Stimulated activated naive CD8-positive, alpha-beta T cell treated with anti-CD3 and anti-CD28 coated beads, Interleukin-15, Interleukin-2, amounts not matched to agents 100 U/mL and 50 U/mL, for 24 hours (primary cell): ENCODE measurements at regions not wholly inside any gene's neighbourhood (a gene's known extent, or its start where the extent isn't known, plus 50 kb on each side); places are given as distances from the start of the nearest gene placed in this dataset.
A peak's percentile ranks its signal among the peaks of the same experiment; 100 is the strongest.
"Not testable (repeated sequence)": the region's sequence is repeated elsewhere in the genome, so short reads cannot be mapped to it uniquely, and the experiment has no call there.

Experiments
- ATAC-seq: fragments of 150-1000 bp; cut with Tn5 transposase; one replicate; pipeline ENCODE4 v1.10.0; 2021
- DNase-seq: peaks from one replicate; pipeline ENCODE4 v3.0.0; 2021

DNA sequence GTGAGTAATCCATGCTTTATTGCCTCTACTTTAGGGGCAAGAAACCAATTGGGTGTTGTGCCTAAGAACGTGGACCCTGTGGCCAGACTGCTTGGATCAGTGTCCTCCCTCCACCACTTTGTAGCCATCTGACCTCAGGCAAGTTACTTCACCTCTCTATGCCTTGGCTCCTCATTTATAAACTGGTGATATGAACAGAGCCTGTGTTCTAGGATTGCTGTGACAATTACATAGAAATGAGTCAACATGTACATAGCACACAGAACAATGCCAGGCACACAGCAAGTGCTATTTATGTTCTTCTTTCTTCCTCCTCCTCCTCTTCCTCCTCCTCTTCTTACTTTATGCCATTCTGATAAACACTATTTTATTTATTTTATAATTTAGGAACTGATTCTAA, 339.4 kb downstream of the CD83 start:
- ATAC-seq (no peak), DNase-seq (no peak)

DNA sequence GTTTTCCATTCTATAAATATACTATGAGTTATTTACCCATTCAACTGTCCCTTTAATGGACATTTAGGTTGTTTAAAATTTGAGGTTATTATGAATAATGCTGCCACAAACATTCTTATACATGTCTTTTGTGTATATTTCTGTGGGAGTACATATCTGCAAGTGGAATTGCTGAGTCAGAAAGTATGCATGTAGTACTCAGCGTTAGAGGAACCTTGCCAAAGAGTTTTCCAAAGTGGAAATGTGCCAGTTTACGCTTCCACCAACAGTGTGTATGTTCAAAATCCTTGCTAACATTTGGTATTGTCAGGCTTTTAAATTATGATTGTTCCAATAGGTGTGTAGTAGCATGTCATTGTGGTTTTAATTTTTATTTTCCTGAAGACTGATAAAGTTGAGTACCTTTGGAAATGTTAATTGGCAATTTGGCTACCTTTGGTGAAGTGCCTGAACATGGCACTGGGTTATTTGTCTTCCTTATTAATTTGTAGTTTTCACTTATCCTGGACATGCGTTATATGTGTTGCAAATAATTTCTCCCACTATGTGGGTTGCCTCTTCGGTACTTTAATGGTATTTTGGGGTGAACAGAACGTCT, 341.2 kb downstream of the CD83 start:
- DNase-seq, result no peak
- ATAC-seq, result no peak

DNA sequence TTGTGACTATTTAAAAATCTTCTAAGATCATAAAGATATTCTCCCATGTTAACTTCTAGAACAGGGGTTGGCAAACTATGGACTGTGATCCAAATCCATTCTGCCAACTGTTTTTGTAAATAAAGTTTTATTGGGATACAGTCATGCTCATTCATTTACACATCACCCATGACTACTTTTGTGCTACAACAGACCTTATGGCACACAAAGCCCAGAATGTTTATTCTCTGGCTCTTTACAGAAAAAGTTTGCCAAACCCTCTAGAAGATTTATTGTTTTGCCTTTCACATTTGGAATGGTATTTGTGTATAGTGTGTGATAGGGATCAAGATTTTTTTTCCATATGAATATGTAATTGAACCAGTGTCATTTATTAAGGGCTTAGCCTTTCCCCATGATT, 341.7 kb downstream of the CD83 start:
- DNase-seq (no peak), ATAC-seq (no peak)

DNA sequence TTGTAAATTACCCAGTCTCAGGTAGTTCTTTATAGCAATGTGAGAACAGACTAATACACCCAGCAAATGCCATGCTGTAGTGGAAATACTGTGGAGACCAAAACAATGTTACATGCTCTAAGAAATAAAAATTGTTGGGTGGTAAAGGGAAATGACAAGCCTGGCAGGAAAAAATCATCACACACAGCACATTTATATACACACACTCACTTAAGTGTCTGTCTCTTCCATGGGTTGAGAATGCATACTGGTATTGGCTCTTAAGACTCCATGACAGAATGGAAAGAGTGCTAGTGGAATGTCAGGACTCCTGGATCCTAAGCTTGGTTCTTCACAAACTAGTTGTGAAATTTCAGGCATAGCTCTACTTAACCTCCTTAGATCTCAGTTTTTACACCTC, 343.0 kb downstream of the CD83 start:
- no peak for ATAC-seq
- DNase-seq, result no peak

DNA sequence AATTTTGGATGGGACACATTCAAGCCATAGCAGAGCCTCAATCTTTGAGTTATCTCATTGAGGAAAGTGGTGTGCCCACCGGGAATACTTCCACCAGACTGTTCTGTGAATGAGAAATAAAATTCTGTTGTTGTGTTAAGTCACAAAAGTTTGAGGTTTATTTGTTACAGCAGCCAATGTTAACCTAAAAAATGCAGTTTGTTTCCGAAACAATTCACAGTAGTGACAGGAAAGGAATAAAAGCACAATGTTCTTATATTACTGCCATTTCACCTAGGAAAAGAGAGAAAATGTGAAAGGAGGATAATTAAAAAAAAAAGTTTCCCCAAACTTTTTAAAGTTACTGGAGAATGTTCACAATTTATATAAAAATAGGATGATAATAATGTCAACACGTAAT, 344.6 kb downstream of the CD83 start:
- no peak for DNase-seq
- ATAC-seq, result no peak

DNA sequence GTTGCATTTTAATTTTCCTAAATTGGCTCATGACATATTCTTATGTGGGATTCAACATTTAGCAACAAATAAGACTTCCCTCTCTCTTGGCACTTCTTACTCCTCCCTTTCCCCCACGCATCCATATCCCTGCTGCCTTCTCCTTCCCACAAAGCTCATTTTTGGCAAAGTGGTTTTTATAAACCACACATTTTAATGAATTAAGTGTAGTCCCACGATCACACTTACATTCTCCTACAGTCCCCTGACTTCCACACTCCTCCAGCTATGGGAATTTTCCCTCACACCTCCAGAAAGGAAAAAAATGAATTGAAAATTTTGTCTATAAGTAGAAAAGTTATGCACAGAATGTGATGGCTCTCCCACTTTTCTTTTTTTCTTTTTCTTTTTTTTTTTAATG, 345.0 kb downstream of the CD83 start:
- DNase-seq (no peak), ATAC-seq (no peak)

DNA sequence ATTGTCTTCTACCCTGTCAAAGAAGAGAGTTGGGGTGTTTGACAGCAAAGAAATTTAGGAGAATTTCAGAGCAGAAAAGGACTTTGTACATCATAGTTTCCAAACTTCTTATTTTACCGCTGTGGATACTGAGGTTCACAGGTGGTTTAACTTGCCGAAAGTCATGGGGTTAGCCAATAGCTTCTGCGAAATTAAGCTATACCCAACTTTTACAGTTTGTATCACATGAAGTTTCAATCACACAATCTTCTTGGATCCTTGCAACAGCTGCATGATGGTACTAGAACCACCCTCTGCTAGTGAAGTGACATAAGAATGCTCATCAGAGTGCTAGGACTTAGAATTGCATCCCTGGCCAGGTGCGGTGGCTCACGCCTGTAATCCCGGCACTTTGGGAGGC, 345.5 kb downstream of the CD83 start:
- ATAC-seq (no peak), DNase-seq (no peak)

DNA sequence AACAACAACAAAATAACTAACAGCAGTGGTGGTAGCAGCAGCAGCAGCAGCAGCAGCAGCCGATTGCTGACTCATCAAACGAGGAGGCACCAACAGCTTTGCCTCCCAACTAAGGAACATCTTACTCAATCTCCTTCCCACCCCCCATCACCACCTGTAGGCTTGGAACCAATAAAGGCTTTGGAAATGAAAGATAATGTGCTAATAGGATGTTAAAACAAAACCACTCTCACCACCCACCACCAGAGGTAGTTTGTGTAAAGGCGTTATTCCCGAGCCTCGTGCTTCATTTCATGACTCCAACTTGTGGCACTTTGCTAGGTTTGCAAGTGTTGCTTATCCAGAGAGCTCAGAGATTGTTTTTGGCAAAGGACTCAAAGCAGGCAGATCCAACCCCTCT, 346.5 kb downstream of the CD83 start:
- DNase-seq (no peak), ATAC-seq (no peak)

DNA sequence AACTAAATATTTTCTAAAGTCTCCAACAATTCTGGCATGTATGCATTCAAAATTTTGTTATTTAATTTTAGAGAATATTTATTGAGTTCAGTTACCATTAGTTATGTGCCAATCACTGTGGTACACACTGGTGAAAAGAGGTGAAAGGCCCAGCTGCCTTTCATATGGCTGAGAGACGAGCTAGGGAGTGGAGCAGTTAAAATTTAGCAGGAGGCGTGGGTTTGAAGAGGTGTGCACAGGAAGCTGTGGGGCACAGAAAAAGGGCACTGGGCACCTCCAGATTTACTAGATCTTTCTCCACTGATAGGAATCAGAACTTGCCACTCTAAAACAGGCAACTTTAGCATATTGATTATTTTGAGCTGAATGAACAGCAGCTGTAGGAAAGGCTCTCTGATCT, 347.1 kb downstream of the CD83 start:
- ATAC-seq, result no peak
- DNase-seq, result no peak

DNA sequence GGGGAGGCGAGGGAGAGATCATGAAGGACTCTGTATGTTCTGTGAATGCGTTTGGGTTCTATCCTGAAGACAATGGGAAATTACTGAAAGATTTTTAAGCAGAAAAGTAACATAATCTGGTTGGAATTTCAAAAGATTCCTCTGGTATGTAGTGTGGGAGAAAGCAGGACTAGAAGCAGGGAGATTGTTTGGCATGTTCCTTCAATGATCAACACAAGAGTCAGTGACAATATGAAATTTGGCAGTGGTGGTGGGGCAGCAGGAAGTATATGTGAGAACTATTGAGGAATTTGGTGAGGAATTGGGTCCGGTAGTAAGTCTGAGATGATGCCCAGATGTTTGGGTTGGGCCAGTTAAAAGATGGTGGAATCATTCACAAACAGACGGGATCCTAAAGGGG, 348.7 kb downstream of the CD83 start:
- DNase-seq (no peak), ATAC-seq (no peak)

DNA sequence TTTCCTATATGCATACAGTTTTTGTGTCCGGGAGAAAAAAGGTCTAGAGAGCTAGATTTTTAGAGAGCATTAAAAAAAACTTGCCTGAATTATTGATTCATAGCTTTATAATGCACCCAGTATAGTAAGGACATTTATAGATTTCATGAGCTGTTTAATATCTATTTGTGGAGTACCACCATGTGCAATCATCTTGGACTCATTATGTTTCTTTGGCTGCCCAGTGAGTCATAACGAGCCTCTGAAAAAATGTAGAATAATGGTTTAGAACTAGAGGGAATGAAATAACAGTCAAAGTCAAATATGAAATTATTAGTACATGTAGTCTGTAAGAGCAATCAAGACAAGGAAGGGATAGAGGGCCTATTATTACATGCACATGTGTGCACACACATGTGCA, 350.0 kb downstream of the CD83 start:
- ATAC-seq (no peak), DNase-seq (no peak)

DNA sequence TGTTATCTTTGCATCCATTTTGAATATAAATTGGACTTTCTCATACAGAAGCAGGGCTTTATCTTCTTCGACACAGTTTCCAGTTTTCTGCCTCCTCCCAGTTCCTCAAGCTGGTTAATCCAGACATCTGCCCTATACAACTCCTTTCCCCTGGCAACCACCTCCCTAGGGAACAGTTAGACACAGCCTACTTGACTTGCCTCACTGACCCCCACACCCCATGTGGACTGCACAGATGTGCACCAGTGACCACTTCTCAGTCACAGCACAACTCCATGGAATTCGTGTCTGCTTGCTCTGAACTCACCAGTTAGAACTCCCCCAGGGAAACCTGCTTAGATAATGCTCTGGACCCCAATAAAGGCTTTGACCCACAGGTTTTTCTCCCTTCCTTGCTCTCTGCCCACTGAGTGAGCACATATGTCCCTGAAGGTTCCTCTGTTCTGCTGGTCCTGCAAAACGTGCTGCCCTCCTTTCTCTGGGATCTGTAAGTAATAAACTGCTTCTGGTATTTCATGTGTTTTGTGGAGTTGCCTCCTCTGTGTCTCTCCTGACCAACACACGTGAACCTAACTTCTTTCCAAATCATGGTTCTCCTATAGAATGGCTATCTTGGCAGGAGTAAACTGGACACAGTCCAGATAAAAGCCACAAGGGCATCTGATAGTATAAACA, 351.2 kb downstream of the CD83 start:
- ATAC-seq (no peak), DNase-seq (no peak)

DNA sequence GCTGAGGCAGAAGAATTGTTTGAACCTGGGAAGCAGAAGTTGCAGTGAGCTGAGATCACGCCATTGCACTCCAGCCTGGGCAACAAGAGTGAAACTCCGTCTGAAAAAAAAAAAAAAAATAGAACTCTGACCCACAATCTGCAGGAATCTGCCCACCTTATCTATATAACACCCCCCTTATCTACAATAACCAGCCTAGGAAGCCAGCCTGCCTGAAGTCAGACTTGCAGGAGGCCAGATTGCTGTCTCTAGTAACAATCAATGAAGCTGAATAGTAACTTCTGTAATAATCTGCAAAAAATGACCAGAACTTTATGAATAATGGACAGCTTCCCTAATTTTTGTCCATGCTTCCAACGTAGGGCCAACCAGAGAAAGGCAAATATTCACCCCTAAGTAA, 352.5 kb downstream of the CD83 start:
- no peak for ATAC-seq
- no peak for DNase-seq

DNA sequence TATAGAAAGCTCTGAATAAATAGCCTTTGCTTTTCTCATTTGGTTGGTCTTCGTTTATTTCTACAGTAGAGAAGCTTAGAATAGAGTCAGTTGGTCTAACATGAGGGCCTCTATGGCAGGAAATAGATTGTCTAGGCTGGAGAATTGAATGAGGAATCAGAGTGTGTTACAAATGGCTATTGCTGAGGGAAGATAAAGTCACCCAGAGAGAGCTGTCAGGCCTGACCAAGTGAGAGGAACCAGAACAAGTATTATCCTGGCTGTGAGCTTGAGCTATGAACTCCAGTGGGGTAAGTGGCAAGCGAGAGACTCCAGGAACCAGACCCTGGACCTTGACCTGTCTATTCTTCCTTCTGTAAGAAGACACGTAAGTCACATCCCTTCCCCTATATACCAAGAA, 353.1 kb downstream of the CD83 start:
- ATAC-seq (no peak), DNase-seq (no peak)

DNA sequence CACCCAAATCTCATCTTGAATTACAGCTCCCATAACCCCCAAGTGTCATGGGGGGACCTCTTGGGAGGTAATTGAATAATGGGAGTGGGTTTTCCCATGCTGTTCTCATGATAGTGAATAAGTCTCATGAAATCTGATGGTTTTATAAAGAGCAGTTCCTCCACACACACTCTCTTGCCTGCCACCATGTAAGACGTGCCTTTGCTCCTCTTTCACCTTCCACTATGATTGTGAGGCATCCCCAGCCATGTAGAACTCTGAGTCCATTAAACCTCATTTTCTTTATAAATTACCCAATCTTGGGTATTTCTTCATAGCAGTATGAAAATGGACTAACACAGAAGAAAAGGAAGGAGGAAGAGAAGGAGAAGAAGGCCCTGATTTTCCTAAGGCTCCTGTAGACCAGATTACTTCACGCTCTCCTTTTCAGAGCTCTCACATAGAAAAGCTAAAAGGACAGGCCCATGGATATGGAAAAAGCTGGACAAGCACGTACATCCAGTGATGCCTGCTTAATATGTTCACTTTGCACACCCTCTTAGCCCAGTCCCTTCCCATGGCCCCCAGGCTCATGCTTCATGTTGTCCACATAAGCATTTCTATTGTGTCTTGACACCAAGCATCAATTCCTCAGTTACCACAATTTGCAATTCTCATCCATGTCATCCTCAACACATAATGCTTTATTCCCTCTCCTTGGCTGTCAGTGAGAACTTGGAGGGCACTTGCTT, 354.8 kb downstream of the CD83 start:
- no peak for DNase-seq

DNA sequence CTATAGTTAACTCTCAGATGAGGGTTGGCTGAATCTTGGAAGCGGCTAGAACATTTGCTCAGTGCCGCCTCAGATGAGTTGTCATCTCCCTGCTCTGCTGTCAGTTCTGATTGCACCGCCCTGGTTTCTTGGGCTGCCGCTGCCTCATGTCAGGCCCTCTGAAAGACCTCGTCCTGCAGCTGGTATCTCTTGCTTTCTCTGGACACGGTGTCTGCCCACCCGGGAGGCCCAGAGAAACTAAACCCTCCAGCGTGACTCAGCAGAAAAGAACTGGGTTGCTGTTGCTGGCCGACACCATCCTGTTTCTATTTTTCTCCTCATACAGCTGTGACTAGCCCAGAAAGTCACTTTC, 355.4 kb downstream of the CD83 start:
- no peak for DNase-seq

More for the DNA sequence above, 354.8 kb downstream of the CD83 start:
- no peak for ATAC-seq

DNA sequence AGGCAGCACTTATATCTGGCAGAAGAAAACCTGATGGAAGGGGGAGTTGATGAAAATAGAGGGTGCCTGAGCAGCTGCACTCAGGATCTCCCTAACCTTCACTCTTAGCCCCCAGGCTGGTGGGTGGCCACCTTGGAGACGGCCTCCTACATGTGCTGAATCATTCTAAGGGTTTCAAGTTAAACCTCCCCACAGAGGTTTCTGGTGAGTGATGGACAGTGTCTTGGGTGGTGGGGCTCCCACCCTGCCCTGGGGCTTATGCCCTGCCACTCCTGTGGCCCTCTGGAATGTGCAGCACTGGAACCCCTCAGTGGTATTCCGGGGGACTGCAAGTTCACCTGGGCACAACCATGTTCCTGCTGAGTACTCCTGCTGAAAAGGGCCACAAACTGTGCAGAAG, 357.2 kb downstream of the CD83 start:
- ATAC-seq, result peak; percentile 40

More for the DNA sequence above, 355.4 kb downstream of the CD83 start:
- ATAC-seq, result no peak

DNA sequence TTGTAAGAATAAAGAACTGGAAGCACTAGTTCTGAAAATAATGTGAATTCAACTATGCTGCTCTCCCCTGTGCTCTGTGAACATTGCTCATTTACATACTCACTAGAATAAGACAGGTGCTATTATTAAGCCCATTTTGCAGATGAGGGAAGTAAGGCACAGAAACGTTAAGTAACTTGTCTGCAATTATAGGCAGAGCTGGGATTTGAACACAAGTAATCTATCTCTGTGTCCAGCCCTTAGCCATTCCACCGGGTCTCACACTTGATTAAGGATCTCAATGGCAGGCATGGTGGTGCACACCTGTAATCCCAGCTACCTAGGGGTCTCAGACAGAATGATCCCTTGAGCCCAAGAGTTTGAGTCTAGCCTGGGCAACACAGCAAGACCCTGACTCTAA, 357.7 kb downstream of the CD83 start:
- no peak for DNase-seq
- ATAC-seq, result no peak

More for the DNA sequence above, 357.2 kb downstream of the CD83 start:
- no peak for DNase-seq

DNA sequence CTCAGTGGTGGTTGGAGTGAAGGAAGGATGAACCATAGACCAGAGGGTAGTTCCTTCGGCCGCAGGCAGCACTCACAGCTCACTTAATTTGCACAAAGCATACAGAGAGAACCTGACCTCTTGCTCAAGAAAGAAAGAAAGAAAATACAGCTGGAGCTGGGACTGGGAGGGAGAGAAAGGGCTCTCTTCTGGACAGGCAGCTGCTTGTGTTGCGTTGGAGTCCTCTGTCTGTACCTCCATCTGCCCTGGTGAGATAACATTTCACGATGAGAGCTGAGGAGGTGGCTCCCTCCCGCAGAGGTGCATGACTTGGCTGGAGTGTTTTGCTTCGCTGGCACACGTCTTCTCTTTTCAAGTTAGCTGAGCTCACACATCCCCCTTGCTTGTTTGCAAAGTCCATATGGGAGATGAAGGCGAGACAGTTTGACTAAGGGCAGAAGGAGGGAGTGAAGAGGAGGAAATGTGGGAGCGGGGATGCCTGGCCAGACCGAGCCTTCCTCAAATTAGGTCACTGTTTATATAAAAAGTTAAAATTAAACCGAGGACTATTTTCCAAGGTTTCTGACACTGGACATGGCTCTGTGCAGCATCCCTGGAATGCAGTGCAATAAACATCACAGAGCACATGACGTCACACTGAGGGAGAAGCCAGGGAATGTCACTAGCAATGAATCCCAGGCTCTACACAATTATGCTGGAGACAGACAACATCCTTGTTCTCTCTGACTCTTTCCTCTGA, 359.4 kb downstream of the CD83 start:
- DNase-seq, result no peak
- ATAC-seq, result no peak

DNA sequence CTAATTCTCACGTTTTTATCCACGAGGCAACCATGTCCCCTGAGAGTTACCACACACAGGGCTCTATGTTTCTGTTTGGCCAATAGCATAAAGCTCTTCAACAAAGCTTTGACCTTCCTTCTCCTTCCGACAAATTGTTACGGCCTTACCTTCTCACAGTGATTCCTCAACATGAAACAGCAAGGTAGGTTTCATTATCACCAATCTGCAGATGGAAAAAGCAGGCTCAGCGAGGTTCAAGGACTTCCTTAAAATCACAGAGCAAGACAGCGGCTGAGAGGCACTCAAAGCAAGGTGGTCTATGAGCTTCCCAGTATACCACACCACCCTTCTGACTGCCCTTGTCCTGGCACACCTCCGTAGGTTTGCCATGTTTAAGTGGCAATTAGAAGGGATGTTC, 360.0 kb downstream of the CD83 start:
- ATAC-seq (no peak), DNase-seq (no peak)

DNA sequence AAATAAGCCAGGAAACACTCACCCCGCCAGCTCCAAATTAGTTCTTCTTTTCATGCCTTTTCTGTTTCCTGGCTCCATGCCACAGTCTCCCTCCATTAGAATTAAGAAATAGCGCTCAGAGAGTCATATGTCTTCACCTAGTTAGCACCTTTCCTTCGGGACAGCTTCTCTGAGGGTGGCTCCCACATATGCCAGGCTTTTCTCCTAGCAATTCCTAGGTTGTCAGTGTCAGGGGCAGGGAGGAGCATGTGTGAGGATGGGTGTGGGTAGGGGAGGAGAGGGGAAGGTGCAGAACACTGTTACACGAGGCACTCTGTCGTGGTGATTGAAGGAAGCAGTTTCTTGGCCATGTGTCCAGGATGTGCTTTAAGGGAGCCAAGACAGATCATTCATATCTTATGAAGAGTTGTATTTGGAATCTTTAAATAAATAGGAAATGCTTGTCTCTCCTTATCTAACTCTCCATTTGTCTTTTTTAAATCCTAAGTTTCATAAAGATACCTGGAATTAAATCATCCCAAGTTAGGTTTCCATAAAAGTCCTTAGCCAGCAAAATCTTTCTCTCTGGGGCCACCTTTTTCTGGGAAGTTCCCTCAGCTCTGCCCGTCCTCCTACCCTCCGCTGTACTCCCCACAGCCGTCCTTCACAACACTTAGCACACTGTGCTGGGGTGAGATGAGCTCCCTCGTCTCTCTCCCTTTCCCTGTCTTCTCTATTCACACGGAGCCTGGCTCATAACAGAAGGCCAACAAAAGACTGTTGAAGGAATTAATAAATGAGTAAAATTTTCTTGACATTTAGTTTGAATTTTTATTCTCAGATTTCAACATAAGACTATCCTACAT, 361.0 kb downstream of the CD83 start:
- ATAC-seq, result no peak

DNA sequence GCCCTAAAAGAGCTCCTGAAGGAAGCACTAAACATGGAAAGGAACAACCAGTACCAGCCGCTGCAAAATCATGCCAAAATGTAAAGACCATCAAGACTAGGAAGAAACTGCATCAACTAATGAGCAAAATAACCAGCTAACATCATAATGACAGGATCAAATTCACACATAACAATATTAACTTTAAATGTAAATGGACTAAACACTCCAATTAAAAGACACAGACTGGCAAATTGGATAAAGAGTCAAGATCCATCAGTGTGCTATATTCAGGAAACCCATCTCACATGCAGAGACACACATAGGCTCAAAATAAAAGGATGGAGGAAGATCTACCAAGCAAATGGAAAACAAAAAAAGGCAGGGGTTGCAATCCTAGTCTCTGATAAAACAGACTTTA, 364.4 kb downstream of the CD83 start:
- ATAC-seq, DNase-seq: not testable (repeated sequence)

More for the DNA sequence above, 361.0 kb downstream of the CD83 start:
- no peak for DNase-seq
